Cerebellar cortex (tissue), 1 donor: ENCODE measurements at regions not wholly inside any gene's neighbourhood (a gene's known extent, or its start where the extent isn't known, plus 50 kb on each side); places are given as distances from the start of the nearest gene placed in this dataset.
"Not testable (repeated sequence)": the region's sequence is repeated elsewhere in the genome, so short reads cannot be mapped to it uniquely, and the experiment has no call there.

Experiments used
- DNase-seq: peaks from one replicate; pipeline ENCODE4 v3.0.0-alpha.2; 2015; ENCODE audit warnings: low spot score

DNA sequence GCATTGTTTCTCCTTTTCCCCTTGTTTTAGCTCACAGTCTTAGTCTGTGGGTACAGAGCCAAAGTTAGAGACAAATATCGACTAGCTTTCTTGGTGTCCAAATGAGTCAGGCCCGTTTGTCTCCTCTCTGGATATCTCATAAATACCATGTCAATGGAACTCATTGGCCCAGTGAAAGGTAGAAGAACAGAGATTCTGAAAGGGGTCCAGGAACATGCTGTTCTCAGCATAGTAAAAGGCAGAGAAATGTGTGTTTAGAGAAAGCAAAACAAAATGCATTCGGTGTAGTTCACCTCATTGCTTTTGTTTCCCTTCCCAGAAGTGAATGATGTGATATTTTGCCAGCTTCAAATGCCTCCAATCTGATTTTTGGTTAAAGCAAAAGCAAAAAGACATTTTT lies 238.6 kb upstream of the SLC8A1 start:
- DNase-seq = no peak

DNA sequence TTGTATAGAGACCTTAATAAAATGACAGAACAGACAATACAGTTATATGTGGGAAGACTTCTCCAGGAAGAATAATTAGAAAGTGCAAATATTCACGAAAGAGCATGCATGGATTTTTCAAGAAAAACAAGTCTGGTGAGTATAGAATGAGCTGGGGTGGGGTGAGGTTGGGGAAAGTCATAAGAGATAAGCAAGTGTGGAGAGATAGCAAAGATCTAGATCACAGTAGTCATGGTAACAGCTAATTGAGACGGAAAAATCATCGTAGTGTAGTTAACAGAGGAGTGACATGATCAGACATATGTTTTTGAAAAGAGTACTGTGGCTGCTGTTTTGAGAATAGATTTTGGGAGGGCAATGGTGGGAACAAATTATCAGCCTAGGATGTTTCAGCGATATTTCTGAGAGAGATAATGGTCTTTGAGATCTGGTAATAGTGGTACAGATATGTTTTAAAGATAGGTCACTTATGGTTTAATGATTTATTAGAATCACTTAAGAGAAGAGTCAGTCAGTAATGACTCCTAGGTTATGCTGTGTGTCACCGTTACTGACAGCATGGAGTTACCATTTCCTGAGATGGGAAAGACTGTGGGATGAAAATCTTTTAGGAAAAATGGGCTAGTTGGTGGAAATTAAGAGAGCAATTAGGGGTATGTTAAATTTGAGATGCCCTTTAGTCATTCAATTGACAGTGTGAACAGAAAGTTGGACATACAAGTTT lies 248.5 kb upstream of the SLC8A1 start:
- DNase-seq = no peak

DNA sequence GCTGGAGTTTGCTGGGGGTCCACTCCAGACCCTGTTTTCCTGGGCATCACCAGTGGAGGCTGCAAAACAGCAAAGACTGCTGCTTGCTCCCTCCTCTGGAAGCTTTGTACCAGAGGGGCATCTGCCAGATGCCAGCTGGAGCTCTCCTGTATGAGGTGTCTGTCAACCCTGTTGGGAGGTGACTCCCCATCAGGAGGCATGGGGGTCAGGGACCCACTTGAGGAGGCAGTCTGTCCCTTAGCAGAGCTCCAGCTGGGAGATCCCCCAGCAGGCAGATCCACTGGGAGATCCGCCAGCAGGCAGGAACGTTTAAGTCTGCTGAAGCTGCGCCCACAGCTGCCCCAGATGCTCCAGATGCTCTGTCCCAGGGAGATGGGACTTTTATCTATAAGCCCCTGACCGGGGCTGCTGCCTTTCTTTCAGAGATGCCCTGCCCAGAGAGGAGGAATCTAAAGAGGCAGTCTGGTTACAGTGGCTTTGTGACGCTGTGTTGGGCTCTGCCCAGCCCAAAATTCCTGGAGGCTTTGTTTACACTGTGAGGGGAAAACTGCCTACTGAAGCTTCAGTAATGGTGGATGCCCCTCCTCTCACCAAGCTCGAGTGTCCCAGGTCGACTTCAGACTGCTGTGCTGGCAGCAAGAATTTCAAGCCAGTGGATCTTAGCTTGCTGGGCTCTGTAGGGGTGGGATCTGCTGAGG lies 260.5 kb upstream of the SLC8A1 start:
- not testable (repeated sequence) for DNase-seq

- DNase-seq = no peak
Observed at GRCh38 chr2:40716879-40717278, 265.0 kb upstream of the SLC8A1 start.

DNA sequence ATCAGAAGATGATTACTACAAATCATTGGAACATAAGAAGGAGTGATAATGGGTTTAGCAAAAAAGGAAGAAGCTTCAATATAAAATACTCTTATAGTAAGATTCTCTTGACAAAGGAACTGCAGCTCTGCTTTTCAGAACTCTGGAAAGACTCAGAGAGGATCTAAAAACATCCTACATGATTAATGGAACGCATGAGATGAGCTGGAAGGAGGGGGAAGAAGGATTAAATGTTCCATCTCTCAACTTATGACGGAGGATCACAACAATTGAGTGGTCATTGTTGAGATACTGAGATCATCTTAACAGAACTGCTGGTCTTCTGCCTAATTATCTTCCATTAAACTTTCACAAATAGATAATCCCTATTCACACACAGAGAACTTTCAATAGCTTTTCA lies 267.5 kb upstream of the SLC8A1 start:
- DNase-seq = no peak

GRCh38 chr2:40721595-40721994 lies 269.7 kb upstream of the SLC8A1 start:
- DNase-seq = no peak

DNA sequence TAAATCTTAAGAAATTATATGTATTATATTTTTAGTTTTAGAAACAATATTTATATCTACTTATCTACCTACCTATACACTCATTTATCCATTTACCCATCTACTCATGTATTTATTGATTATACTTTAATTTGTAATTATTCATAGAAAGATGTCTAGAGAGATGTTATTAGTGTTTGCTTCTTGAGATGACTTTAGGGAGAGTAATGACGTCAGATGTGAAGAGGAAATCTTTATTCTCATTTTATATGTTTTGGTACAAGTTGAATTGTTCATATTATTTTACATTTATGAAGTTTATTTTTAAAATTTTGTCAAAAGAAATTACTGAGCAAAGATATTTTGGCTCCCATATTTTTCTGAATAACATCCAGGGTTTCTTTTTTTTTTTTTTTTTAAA lies 271.3 kb upstream of the SLC8A1 start:
- no peak for DNase-seq

GRCh38 chr2:40725040-40725439 lies 273.1 kb upstream of the SLC8A1 start:
- DNase-seq = no peak

DNA sequence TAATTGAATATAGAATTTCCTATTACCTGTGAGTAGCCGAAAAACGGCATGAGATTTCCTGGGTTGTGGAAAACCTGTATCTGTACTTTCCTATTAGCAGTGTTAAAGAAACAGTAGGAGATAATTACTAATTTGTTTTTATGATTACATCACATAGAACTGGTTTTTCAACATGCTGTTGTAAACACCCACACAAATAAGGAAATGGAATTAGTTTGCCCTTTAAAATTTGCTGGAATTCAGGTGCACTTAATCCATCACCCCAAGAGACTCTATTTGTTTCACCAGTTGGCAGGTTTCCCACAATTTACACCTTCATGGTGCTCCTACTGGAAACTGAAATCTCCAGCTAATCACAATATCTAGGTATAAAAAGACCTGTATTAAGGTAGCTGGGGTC lies 274.1 kb upstream of the SLC8A1 start:
- DNase-seq = no peak

- no peak for DNase-seq
Observed at GRCh38 chr2:40734797-40735196, 282.9 kb upstream of the SLC8A1 start.

DNA sequence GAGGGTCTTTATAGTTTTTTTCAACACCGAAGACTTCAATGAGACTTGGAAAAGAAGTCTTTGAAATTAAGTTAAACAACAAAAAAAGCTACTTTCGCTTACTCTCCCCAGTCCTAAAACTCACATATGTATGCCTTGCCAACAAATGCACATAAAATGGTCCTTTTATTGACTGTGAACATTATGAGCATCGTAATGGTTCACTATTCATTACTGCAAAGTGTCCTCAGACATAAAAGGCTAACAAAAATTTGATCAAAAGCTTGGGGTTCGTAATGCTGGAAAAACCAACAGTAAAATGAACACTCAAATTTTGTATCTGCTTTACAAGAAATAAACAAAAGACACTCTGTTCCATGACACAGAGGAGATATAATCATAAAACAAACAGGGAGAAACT lies 285.3 kb upstream of the SLC8A1 start:
- DNase-seq = no peak

- DNase-seq = no peak
Observed at GRCh38 chr2:40740419-40740818, 288.5 kb upstream of the SLC8A1 start.

DNA sequence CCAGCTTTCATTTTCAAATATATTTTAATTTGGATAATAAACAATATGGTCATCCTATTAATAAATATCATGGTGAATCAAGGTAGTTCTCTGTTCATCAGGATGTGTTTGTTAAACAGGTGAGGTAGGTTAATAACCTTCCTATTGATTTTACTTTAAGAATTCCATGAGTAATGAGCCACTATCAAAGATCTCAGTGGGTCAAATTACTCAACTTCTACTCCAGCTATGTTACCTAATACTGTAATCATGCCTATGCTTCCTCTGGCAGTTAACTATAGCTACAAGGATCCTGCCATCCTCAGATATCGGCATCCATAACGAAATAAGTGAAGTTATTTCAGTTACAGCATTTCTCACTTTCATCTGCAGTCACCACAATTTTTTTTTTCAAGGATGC lies 289.6 kb upstream of the SLC8A1 start:
- no peak for DNase-seq

- no peak for DNase-seq
Observed at GRCh38 chr2:40746191-40746590, 294.3 kb upstream of the SLC8A1 start.

- DNase-seq = no peak
Observed at GRCh38 chr2:40751981-40752380, 300.1 kb upstream of the SLC8A1 start.

GRCh38 chr2:40752796-40753195 lies 300.9 kb upstream of the SLC8A1 start:
- DNase-seq = no peak

GRCh38 chr2:40754912-40755311 lies 303.0 kb upstream of the SLC8A1 start:
- no peak for DNase-seq

DNA sequence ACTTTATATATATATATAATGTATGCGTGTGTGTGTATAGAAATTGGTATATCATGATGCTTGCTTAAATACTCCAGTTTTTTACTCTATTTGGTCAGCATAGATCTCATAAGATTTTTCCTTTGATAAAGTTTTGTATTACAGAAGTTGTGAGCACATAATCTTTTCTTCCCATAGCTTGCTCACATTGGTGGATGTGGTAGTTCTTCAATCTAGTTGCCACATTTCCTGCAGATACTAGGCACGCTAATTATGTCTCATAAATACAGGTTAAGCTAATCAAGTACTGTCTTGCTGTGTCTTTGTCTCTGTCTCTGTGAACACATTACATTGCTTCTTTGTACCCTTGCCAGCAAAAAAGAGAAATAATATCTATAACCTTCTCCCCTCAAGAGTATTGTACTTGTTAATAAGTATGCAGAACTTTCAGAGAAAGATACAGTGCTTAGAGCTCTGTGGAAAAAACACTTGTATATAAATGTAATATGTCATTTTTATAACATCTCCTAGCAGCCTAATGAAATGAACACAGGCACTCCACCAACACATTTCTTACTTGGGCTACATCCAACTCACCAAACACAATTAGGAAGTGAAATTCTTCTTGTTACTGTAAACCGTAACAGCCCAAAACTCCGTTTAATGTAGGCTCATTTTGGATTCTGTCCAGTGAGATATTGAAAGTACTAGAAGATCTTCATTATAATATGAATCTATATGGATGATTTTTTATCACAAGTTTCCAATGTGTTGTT lies 306.7 kb upstream of the SLC8A1 start:
- DNase-seq = peak; percentile 10

DNA sequence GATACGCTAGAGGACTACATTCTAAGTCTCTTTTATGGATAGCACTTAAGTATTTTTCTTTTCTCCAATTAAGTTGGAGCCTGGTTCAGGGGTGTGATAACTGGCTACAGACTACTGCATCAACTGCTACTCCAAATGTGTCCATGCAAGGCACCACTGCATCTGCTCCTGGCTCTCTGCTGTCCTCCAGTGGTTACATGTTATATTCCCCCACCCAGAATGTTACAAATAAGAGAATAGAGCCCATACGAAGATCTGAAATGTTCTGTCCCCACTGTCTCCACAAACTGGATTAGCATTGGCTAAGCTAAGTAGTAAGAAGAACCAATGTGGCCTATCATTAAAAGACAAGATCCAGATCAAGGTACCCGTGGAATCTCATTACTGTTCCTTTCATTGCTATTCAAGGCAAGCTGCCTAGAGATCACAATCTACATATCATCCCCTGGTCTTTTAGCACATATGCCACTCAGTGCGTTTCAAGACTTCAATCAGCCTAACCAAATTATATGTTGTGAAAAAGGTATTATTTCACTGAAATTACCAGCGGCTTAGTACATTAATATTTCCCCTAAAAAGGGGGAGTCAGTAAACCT lies 308.3 kb upstream of the SLC8A1 start:
- DNase-seq = peak; percentile 64

- no peak for DNase-seq
Observed at GRCh38 chr2:40773291-40773690, 321.4 kb upstream of the SLC8A1 start.

DNA sequence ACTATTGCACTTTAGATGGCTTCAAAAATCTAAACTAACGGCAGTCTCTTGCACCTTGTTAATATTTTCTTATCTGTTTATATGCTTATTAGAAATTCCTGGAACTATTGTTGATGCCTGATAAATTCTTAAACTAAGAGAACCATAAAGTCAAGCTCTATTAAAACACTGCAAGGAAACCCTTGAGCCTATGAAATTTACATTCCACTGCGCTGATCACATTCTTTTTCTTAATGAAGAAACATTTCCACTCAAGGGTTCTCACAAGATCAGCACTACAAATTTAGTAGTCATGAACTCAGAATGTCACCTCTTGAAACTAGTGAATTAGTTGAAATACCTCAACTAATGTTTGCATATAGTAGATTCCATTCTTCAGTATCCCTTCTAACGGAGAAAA lies 331.8 kb upstream of the SLC8A1 start:
- no peak for DNase-seq

- DNase-seq = no peak
Observed at GRCh38 chr2:40786636-40787035, 334.7 kb upstream of the SLC8A1 start.

DNA sequence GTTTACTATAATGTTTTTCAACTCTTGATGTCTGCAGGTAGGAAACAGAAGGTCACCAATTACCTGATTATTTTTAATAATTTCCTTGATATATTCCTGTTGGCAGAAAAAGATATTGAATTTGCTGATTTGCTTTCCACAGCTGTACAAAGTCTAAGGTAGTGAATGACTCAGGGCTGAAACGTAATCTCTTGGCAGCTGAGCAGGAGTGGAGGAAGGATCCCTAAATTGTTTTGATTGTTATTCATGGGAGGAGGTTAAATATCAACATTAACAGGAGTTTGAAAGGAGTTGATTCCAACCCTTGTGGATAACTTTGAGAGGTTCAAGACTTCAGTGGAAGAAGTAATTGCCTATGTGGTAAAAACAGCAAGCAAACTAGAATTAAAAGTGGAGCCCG lies 345.2 kb upstream of the SLC8A1 start:
- no peak for DNase-seq
